Nephron progenitor cell (in vitro differentiated cells): ENCODE measurements at regions not wholly inside any gene's neighbourhood (a gene's known extent, or its start where the extent isn't known, plus 50 kb on each side); places are given as distances from the start of the nearest gene placed in this dataset.

Experiments
- DNase-seq: peaks from one replicate; pipeline ENCODE4 v3.0.0; 2021
- H3K27ac Mint-ChIP-seq: 2 replicates; pipeline ENCODE4 v1.8.0; 2021; ENCODE audit warnings: mild to moderate bottlenecking, moderate library complexity, mixed read lengths
- H3K27me3 Mint-ChIP-seq: 2 replicates; pipeline ENCODE4 v1.8.0; 2021; ENCODE audit warnings: mild to moderate bottlenecking, low read depth, mixed read lengths; ENCODE audit not compliant: poor library complexity
- H3K36me3 Mint-ChIP-seq: 2 replicates; pipeline ENCODE4 v1.8.0; 2021; ENCODE audit warnings: low read depth, mixed read lengths
- H3K4me1 Mint-ChIP-seq: 2 replicates; pipeline ENCODE4 v1.8.0; 2021; ENCODE audit warnings: mixed read lengths
- H3K4me3 Mint-ChIP-seq: 2 replicates; pipeline ENCODE4 v1.8.0; 2021; ENCODE audit warnings: mild to moderate bottlenecking, moderate library complexity, mixed read lengths
- H3K9me3 Mint-ChIP-seq: 2 replicates; pipeline ENCODE4 v1.8.0; 2021; ENCODE audit warnings: mild to moderate bottlenecking, moderate library complexity, mixed read lengths
- TF ChIP-seq, protein P1 (sequence below): fragments of 200-600 bp; sonication (generic); IDR thresholded peaks from 2 replicates; pipeline ENCODE4 v1.5.0; 2021; ENCODE audit warnings: antibody characterized with exemption

DNA sequence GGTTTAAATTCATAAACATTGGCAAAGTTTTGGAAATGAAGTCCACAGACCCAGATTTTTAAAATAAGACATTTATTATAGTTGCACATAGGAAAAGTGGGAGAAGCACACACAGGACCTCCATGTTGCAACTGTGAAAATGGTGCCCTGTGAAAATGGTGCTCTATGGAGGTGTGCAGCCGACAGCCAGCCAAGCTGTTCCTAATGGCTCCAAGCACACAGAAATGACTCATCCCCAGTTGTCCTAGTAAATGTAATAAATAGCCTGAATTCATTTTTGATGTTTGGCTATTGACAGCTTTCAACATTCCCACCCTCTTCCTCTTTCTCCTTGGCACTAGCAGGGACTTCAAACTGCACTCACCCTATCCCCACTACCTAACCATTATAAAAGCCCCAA, 590.9 kb downstream of the CAAP1 start:
- no peak overlapping the region for H3K4me3 Mint-ChIP-seq
- no peak for DNase-seq
- H3K4me1 Mint-ChIP-seq: no peaks in the 10 kb centered on the region
- H3K36me3 Mint-ChIP-seq: no peaks in the 10 kb centered on the region
- no peak overlapping the region for H3K27ac Mint-ChIP-seq
- H3K9me3 Mint-ChIP-seq: no peaks in the 10 kb centered on the region
- TF ChIP-seq, protein P1, sequence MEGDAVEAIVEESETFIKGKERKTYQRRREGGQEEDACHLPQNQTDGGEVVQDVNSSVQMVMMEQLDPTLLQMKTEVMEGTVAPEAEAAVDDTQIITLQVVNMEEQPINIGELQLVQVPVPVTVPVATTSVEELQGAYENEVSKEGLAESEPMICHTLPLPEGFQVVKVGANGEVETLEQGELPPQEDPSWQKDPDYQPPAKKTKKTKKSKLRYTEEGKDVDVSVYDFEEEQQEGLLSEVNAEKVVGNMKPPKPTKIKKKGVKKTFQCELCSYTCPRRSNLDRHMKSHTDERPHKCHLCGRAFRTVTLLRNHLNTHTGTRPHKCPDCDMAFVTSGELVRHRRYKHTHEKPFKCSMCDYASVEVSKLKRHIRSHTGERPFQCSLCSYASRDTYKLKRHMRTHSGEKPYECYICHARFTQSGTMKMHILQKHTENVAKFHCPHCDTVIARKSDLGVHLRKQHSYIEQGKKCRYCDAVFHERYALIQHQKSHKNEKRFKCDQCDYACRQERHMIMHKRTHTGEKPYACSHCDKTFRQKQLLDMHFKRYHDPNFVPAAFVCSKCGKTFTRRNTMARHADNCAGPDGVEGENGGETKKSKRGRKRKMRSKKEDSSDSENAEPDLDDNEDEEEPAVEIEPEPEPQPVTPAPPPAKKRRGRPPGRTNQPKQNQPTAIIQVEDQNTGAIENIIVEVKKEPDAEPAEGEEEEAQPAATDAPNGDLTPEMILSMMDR: no peak
- no peaks in the 10 kb centered on the region for H3K27me3 Mint-ChIP-seq

DNA sequence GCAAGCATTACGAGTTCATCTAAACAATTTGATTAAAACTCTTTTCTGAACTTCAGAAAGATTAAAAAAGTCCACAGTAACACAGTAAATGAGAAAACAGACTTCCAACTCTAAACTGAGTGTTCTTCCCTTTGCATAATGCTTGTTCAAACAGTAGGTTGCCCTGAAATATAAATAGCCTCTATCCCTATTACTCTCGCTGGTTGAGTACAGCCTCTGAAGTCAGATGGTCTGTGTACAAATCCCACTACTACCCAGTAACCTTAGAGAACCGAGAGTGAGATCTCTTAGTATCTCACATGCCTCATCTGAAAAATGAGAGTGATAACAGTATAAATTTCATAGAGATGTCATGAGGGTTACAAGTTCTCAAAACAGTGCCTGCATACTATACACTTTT, 591.6 kb downstream of the CAAP1 start:
- TF ChIP-seq, protein P1: no peak
- H3K9me3 Mint-ChIP-seq: no peaks in the 10 kb centered on the region
- no peak overlapping the region for H3K4me3 Mint-ChIP-seq
- no peaks in the 10 kb centered on the region for H3K27me3 Mint-ChIP-seq
- no peaks in the 10 kb centered on the region for H3K4me1 Mint-ChIP-seq
- H3K36me3 Mint-ChIP-seq: no peaks in the 10 kb centered on the region
- DNase-seq: no peak
- H3K27ac Mint-ChIP-seq: no peak overlapping the region

- no peaks in the 10 kb centered on the region for H3K27me3 Mint-ChIP-seq
- no peaks in the 10 kb centered on the region for H3K36me3 Mint-ChIP-seq
- DNase-seq: no peak
- no peaks in the 10 kb centered on the region for H3K4me1 Mint-ChIP-seq
- no peak overlapping the region for H3K27ac Mint-ChIP-seq
- H3K4me3 Mint-ChIP-seq: no peak overlapping the region
- H3K9me3 Mint-ChIP-seq: no peaks in the 10 kb centered on the region
- TF ChIP-seq, protein P1: no peak
These were observed 595.6 kb downstream of the CAAP1 start for GRCh38 chr9:26296910-26297572.

DNA sequence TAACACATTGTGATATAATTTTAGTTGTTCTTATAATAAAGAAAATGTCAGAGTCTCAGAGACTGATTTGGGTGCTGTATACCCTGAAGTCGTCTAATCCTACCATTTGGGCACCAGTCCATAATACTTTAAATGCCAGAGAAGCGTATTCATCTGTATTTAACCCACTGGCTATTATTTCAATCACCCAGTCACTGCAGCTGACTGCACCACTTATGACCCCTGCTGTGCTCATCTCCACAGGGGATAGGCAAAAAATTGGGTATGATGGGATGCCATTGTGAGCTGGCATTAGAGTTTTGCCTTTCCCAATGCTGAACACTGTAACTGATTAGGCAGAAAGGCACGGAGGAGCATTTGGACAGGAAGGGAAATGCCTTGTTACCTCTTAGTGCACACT, 599.7 kb downstream of the CAAP1 start:
- H3K27ac Mint-ChIP-seq: no peak overlapping the region
- peaks cover 14% of the 10 kb centered on the region for H3K9me3 Mint-ChIP-seq
- TF ChIP-seq, protein P1: no peak
- H3K4me1 Mint-ChIP-seq: no peaks in the 10 kb centered on the region
- H3K4me3 Mint-ChIP-seq: no peak overlapping the region
- no peaks in the 10 kb centered on the region for H3K36me3 Mint-ChIP-seq
- peaks cover 3% of the 10 kb centered on the region for H3K27me3 Mint-ChIP-seq
- DNase-seq: no peak

GRCh38 chr9:26271495-26272122, 593.4 kb upstream of the TUSC1 start:
- DNase-seq: no peak
- Mint-ChIP-seq H3K9me3 (no peaks in the 10 kb centered on the region), H3K4me3 (no peak overlapping the region), H3K4me1 (no peaks in the 10 kb centered on the region), H3K27ac (no peak overlapping the region), H3K36me3 (no peaks in the 10 kb centered on the region), H3K27me3 (peaks cover 7% of the 10 kb centered on the region)
- TF ChIP-seq, protein P1: no peak
